Activated naive CD8-positive, alpha-beta T cell (primary cell): ENCODE measurements at regions not wholly inside any gene's neighbourhood (a gene's known extent, or its start where the extent isn't known, plus 50 kb on each side); places are given as distances from the start of the nearest gene placed in this dataset.
"Not testable (repeated sequence)": the region's sequence is repeated elsewhere in the genome, so short reads cannot be mapped to it uniquely, and the experiment has no call there.

Experiments
- H3K27ac Mint-ChIP-seq: one replicate; pipeline ENCODE4 v1.8.0; 2021; ENCODE audit warnings: mixed read lengths
- H3K27me3 Mint-ChIP-seq: one replicate; pipeline ENCODE4 v1.8.0; 2021; ENCODE audit warnings: mixed read lengths
- H3K36me3 Mint-ChIP-seq: one replicate; pipeline ENCODE4 v1.8.0; 2021; ENCODE audit warnings: mixed read lengths
- H3K4me1 Mint-ChIP-seq: one replicate; pipeline ENCODE4 v1.8.0; 2021; ENCODE audit warnings: low read depth, mixed read lengths
- H3K4me3 Mint-ChIP-seq: one replicate; pipeline ENCODE4 v1.8.0; 2021; ENCODE audit warnings: mild to moderate bottlenecking, mixed read lengths
- H3K9me3 Mint-ChIP-seq: one replicate; pipeline ENCODE4 v1.8.0; 2021; ENCODE audit warnings: low read depth, mixed read lengths

- H3K9me3 Mint-ChIP-seq = no peaks in the 10 kb centered on the region
- no peak overlapping the region for H3K4me3 Mint-ChIP-seq
- H3K4me1 Mint-ChIP-seq = peaks cover 10% of the 10 kb centered on the region
- H3K36me3 Mint-ChIP-seq = no peaks in the 10 kb centered on the region
- no peak overlapping the region for H3K27ac Mint-ChIP-seq
- H3K27me3 Mint-ChIP-seq = no peaks in the 10 kb centered on the region
Measured at GRCh38 chr3:75248974-75249373, 415.2 kb upstream of the FRG2C start.

- no peaks in the 10 kb centered on the region for H3K9me3 Mint-ChIP-seq
Measured at GRCh38 chr3:75254685-75255084, 409.4 kb upstream of the FRG2C start.

GRCh38 chr3:75258825-75259683, 405.1 kb upstream of the FRG2C start:
- H3K27me3 Mint-ChIP-seq, H3K27ac Mint-ChIP-seq, H3K9me3 Mint-ChIP-seq, H3K36me3 Mint-ChIP-seq, H3K4me3 Mint-ChIP-seq, H3K4me1 Mint-ChIP-seq: not testable (repeated sequence)

More at GRCh38 chr3:75254685-75255084, 409.4 kb upstream of the FRG2C start:
- H3K4me1 Mint-ChIP-seq = no peaks in the 10 kb centered on the region
- H3K4me3 Mint-ChIP-seq = no peak overlapping the region
- peaks cover 3% of the 10 kb centered on the region for H3K27me3 Mint-ChIP-seq
- no peaks in the 10 kb centered on the region for H3K36me3 Mint-ChIP-seq
- no peak overlapping the region for H3K27ac Mint-ChIP-seq

- H3K27ac Mint-ChIP-seq, H3K9me3 Mint-ChIP-seq: not testable (repeated sequence)
Measured at GRCh38 chr3:75260975-75261374, 403.2 kb upstream of the FRG2C start.

GRCh38 chr3:75262661-75263060, 401.5 kb upstream of the FRG2C start:
- H3K4me3 Mint-ChIP-seq = no peak overlapping the region
- H3K36me3 Mint-ChIP-seq = no peaks in the 10 kb centered on the region

More at GRCh38 chr3:75260975-75261374, 403.2 kb upstream of the FRG2C start:
- not testable (repeated sequence) for H3K4me3 Mint-ChIP-seq, H3K36me3 Mint-ChIP-seq, H3K27me3 Mint-ChIP-seq, H3K4me1 Mint-ChIP-seq

GRCh38 chr3:75265897-75266296, 398.2 kb upstream of the FRG2C start:
- Mint-ChIP-seq H3K4me3 (no peak overlapping the region), H3K9me3 (no peaks in the 10 kb centered on the region), H3K4me1 (no peaks in the 10 kb centered on the region), H3K27me3 (peaks cover 5% of the 10 kb centered on the region), H3K36me3 (no peaks in the 10 kb centered on the region), H3K27ac (no peak overlapping the region)

More at GRCh38 chr3:75262661-75263060, 401.5 kb upstream of the FRG2C start:
- peaks cover 6% of the 10 kb centered on the region for H3K27me3 Mint-ChIP-seq
- no peaks in the 10 kb centered on the region for H3K9me3 Mint-ChIP-seq
- H3K27ac Mint-ChIP-seq = no peak overlapping the region
- no peaks in the 10 kb centered on the region for H3K4me1 Mint-ChIP-seq

- H3K27me3 Mint-ChIP-seq, H3K4me1 Mint-ChIP-seq, H3K9me3 Mint-ChIP-seq, H3K4me3 Mint-ChIP-seq, H3K36me3 Mint-ChIP-seq, H3K27ac Mint-ChIP-seq: not testable (repeated sequence)
Measured at GRCh38 chr3:75268576-75268975, 395.6 kb upstream of the FRG2C start.

GRCh38 chr3:75272237-75272636, 391.9 kb upstream of the FRG2C start:
- H3K4me3 Mint-ChIP-seq, H3K27me3 Mint-ChIP-seq, H3K27ac Mint-ChIP-seq, H3K36me3 Mint-ChIP-seq, H3K4me1 Mint-ChIP-seq, H3K9me3 Mint-ChIP-seq: not testable (repeated sequence)

- Mint-ChIP-seq H3K4me1 (no peaks in the 10 kb centered on the region), H3K27ac (no peak overlapping the region), H3K27me3 (peaks cover under 1% of the 10 kb centered on the region), H3K36me3 (no peaks in the 10 kb centered on the region), H3K4me3 (no peak overlapping the region), H3K9me3 (no peaks in the 10 kb centered on the region)
Measured at GRCh38 chr3:75272691-75273090, 391.4 kb upstream of the FRG2C start.

- not testable (repeated sequence) for H3K27me3 Mint-ChIP-seq, H3K4me1 Mint-ChIP-seq, H3K27ac Mint-ChIP-seq, H3K36me3 Mint-ChIP-seq, H3K9me3 Mint-ChIP-seq, H3K4me3 Mint-ChIP-seq
Measured at GRCh38 chr3:75285531-75286148, 378.5 kb upstream of the FRG2C start.

GRCh38 chr3:75288972-75289574, 375.1 kb upstream of the FRG2C start:
- H3K4me3 Mint-ChIP-seq, H3K27ac Mint-ChIP-seq, H3K4me1 Mint-ChIP-seq, H3K36me3 Mint-ChIP-seq, H3K9me3 Mint-ChIP-seq, H3K27me3 Mint-ChIP-seq: not testable (repeated sequence)

GRCh38 chr3:75294124-75294523, 370.0 kb upstream of the FRG2C start:
- H3K27ac Mint-ChIP-seq = no peak overlapping the region
- H3K4me3 Mint-ChIP-seq = no peak overlapping the region
- no peaks in the 10 kb centered on the region for H3K4me1 Mint-ChIP-seq
- no peaks in the 10 kb centered on the region for H3K36me3 Mint-ChIP-seq
- H3K27me3 Mint-ChIP-seq = peaks cover 3% of the 10 kb centered on the region
- H3K9me3 Mint-ChIP-seq = peaks cover 4% of the 10 kb centered on the region

- Mint-ChIP-seq H3K4me1 (no peaks in the 10 kb centered on the region), H3K27me3 (peaks cover 3% of the 10 kb centered on the region), H3K27ac (no peak overlapping the region), H3K4me3 (no peak overlapping the region), H3K36me3 (no peaks in the 10 kb centered on the region), H3K9me3 (peaks cover 4% of the 10 kb centered on the region)
Measured at GRCh38 chr3:75295013-75295412, 369.1 kb upstream of the FRG2C start.

- H3K27ac Mint-ChIP-seq = no peak overlapping the region
Measured at GRCh38 chr3:75296858-75297257, 367.3 kb upstream of the FRG2C start.

GRCh38 chr3:75300606-75301005, 363.5 kb upstream of the FRG2C start:
- no peaks in the 10 kb centered on the region for H3K4me1 Mint-ChIP-seq
- no peak overlapping the region for H3K27ac Mint-ChIP-seq
- H3K4me3 Mint-ChIP-seq = no peak overlapping the region
- H3K27me3 Mint-ChIP-seq = no peaks in the 10 kb centered on the region
- H3K9me3 Mint-ChIP-seq = peaks cover 4% of the 10 kb centered on the region
- H3K36me3 Mint-ChIP-seq = no peaks in the 10 kb centered on the region

More at GRCh38 chr3:75296858-75297257, 367.3 kb upstream of the FRG2C start:
- Mint-ChIP-seq H3K27me3 (peaks cover under 1% of the 10 kb centered on the region), H3K36me3 (no peaks in the 10 kb centered on the region), H3K4me1 (no peaks in the 10 kb centered on the region), H3K4me3 (no peak overlapping the region), H3K9me3 (peaks cover 4% of the 10 kb centered on the region)
